HG03159 (cell line): ENCODE measurements at regions not wholly inside any gene's neighbourhood (a gene's known extent, or its start where the extent isn't known, plus 50 kb on each side); places are given as distances from the start of the nearest gene placed in this dataset.

Source experiments
- ATAC-seq: cut with Tn5 transposase; IDR thresholded peaks from one replicate; pipeline ENCODE4 v1.9.1; 2021; ENCODE audit warnings: mild to moderate bottlenecking, moderate library complexity; ENCODE audit not compliant: unreplicated experiment

- no peak for ATAC-seq
Measured at GRCh38 chr16:61332461-61332860, 703.8 kb downstream of the CDH8 start.

GRCh38 chr16:61324044-61324443 lies 712.2 kb downstream of the CDH8 start:
- no peak for ATAC-seq

- ATAC-seq, result no peak
Measured at GRCh38 chr16:61323456-61323855, 712.8 kb downstream of the CDH8 start.

GRCh38 chr16:61320791-61321190 lies 715.4 kb downstream of the CDH8 start:
- ATAC-seq, result no peak

- ATAC-seq, result no peak
Measured at GRCh38 chr16:61313931-61314330, 722.3 kb downstream of the CDH8 start.

GRCh38 chr16:61309386-61309785 lies 726.9 kb downstream of the CDH8 start:
- ATAC-seq, result no peak

GRCh38 chr16:61306204-61306603 lies 730.0 kb downstream of the CDH8 start:
- no peak for ATAC-seq

- no peak for ATAC-seq
Measured at GRCh38 chr16:61296814-61297213, 739.4 kb downstream of the CDH8 start.

GRCh38 chr16:61296305-61296704 lies 739.9 kb downstream of the CDH8 start:
- ATAC-seq, result no peak

GRCh38 chr16:61295311-61295710 lies 740.9 kb downstream of the CDH8 start:
- no peak for ATAC-seq

GRCh38 chr16:61289141-61289540 lies 747.1 kb downstream of the CDH8 start:
- ATAC-seq, result no peak

- ATAC-seq, result no peak
Measured at GRCh38 chr16:61277849-61278248, 758.4 kb downstream of the CDH8 start.

GRCh38 chr16:61274211-61274610 lies 762.0 kb downstream of the CDH8 start:
- ATAC-seq, result no peak

GRCh38 chr16:61270726-61271125 lies 765.5 kb downstream of the CDH8 start:
- ATAC-seq, result no peak

- ATAC-seq, result no peak
Measured at GRCh38 chr16:61263400-61263799, 772.8 kb downstream of the CDH8 start.

- ATAC-seq, result no peak
Measured at GRCh38 chr16:61261315-61261714, 774.9 kb downstream of the CDH8 start.

GRCh38 chr16:61246592-61246991 lies 789.6 kb downstream of the CDH8 start:
- ATAC-seq, result no peak

GRCh38 chr16:61243954-61244353 lies 792.3 kb downstream of the CDH8 start:
- ATAC-seq, result no peak

GRCh38 chr16:61237884-61238485 lies 798.3 kb downstream of the CDH8 start:
- ATAC-seq, result no peak

- no peak for ATAC-seq
Measured at GRCh38 chr16:61233713-61234112, 802.5 kb downstream of the CDH8 start.

- no peak for ATAC-seq
Measured at GRCh38 chr16:61228371-61228770, 807.9 kb downstream of the CDH8 start.

- no peak for ATAC-seq
Measured at GRCh38 chr16:61215605-61216004, 820.6 kb downstream of the CDH8 start.

- no peak for ATAC-seq
Measured at GRCh38 chr16:61214780-61215179, 821.5 kb downstream of the CDH8 start.
